ENCODE measurements at regions not wholly inside any gene's neighbourhood (a gene's known extent, or its start where the extent isn't known, plus 50 kb on each side); places are given as distances from the start of the nearest gene placed in this dataset.

DNA sequence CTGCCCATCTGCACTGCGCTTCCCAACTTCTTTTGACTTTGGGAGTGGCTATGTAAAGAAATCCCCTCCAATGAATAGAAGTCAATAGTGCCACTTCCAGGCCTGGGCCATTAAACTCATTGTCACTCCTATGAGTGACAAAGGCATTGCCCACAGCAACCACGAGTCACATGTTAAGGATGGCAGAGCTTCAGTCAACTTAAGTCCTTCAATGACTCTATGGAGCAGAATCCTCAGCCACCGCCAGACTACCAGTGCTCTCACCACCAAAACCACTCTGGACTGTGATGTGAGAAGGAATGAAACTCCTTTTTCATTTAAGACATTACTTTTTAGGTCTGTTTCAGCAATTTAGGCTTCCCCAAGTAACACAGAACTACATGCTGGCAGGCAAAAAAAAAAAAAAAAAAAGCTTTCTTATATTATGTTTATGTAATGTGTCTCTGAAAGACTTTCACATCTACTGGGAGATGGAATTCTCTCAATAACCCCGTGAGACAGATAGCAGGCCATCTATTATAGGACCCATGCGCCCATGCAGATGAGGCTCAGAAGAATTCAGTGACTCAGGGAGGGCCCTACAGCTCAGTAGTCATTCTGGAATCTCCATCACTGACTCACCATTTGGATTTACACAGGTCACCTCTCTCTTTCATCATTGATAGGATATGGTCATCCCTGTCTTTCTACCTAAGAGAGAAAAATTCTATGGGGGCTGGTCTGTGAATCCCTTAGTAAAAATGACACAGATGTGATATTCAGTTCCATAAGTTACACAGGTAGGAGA, 180.5 kb downstream of the CEMIP2 start:
- ATAC-seq, result no peak
- no peaks in the 10 kb centered on the region for H3K9me3 ChIP-seq
- DNase-seq, result no peak
- TF ChIP-seq, protein P1, sequence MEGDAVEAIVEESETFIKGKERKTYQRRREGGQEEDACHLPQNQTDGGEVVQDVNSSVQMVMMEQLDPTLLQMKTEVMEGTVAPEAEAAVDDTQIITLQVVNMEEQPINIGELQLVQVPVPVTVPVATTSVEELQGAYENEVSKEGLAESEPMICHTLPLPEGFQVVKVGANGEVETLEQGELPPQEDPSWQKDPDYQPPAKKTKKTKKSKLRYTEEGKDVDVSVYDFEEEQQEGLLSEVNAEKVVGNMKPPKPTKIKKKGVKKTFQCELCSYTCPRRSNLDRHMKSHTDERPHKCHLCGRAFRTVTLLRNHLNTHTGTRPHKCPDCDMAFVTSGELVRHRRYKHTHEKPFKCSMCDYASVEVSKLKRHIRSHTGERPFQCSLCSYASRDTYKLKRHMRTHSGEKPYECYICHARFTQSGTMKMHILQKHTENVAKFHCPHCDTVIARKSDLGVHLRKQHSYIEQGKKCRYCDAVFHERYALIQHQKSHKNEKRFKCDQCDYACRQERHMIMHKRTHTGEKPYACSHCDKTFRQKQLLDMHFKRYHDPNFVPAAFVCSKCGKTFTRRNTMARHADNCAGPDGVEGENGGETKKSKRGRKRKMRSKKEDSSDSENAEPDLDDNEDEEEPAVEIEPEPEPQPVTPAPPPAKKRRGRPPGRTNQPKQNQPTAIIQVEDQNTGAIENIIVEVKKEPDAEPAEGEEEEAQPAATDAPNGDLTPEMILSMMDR (IDR thresholded peaks at IDR 0.05 in 4 of 5, conservative IDR thresholded peaks at IDR 0.05 in 1 of 5), result no peak
- no peak for TF ChIP-seq POLR2A (IDR thresholded peaks at IDR 0.05)
- intact Hi-C loops (cut with DNase I; ENCODE audit: low total_unique reads) (no loop called here), in situ Hi-C loops (cut with MboI; ENCODE audit: low sequenced_read_pairs in 4 of 4) (loop anchor here in 1 of 4 donors (25.0 kb wide), 1 partner anchor 425 kb away; no protein-coding TSS in a partner anchor)
- H3K27me3 ChIP-seq, result no peaks in the 10 kb centered on the region
- H3K27ac ChIP-seq, result no peak overlapping the region
- no peak overlapping the region for H3K4me3 ChIP-seq
- no peaks in the 10 kb centered on the region for H3K4me1 ChIP-seq
- H3K36me3 ChIP-seq, result no peaks in the 10 kb centered on the region

DNA sequence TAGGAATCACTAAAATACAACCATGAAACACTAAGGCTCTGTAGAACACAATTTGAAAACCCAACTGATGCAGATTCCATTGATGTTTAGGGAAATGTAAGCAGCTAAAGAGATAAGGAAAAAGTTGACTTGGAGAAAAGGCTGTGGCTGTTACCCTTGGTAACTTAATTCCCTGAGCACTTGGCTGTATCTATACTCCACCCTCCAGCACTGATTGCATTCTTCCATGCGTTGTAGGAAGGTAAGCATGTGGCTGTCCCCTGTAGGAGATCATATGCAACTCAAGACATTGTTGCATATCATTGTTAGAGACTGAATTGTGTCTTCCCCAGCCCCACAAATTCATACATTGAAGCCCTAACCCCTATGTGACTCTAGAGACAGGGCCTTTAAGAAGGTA, 184.5 kb downstream of the CEMIP2 start:
- no peak for ATAC-seq
- intact Hi-C loops (cut with DNase I; ENCODE audit: low total_unique reads), result no loop called here

DNA sequence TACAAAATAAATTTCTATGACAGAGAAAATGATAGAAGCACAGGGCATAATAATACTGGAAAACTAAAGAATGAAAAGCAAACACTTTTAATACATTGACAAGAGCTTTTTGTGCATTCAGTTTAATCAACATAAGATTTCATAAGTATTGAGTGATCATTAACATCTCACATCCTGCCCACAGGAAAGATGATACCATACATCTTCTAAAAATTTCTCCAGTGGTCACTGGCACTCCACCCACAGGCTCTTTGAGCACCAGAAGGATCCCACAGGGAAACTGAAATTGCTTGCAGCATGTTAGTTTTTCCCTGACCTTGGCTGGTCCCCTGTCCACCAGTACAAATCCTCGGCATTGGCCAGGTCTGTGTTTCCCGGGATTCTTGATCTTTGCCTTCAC, 186.0 kb downstream of the CEMIP2 start:
- no peaks in the 10 kb centered on the region for H3K4me1 ChIP-seq
- intact Hi-C loops (cut with DNase I; ENCODE audit: low total_unique reads) (no loop called here), in situ Hi-C loops (cut with MboI; ENCODE audit: low sequenced_read_pairs in 4 of 4) (loop anchor here in 1 of 4 donors (25.0 kb wide), 1 partner anchor 430 kb away; no protein-coding TSS in a partner anchor)
- ATAC-seq, result no peak
- no peak overlapping the region for H3K4me3 ChIP-seq
- DNase-seq, result no peak
- no peaks in the 10 kb centered on the region for H3K9me3 ChIP-seq
- no peak for TF ChIP-seq POLR2A (IDR thresholded peaks at IDR 0.05)
- TF ChIP-seq, protein P1 (IDR thresholded peaks at IDR 0.05 in 4 of 5, conservative IDR thresholded peaks at IDR 0.05 in 1 of 5), result no peak
- no peaks in the 10 kb centered on the region for H3K27me3 ChIP-seq
- no peak overlapping the region for H3K27ac ChIP-seq
- H3K36me3 ChIP-seq, result no peaks in the 10 kb centered on the region

More for the DNA sequence above, 184.5 kb downstream of the CEMIP2 start:
- Histone ChIP-seq H3K4me1 (no peaks in the 10 kb centered on the region), H3K9me3 (no peaks in the 10 kb centered on the region), H3K36me3 (no peaks in the 10 kb centered on the region), H3K4me3 (no peak overlapping the region), H3K27ac (no peak overlapping the region), H3K27me3 (no peaks in the 10 kb centered on the region)
- DNase-seq, result no peak
- no peak for TF ChIP-seq POLR2A (IDR thresholded peaks at IDR 0.05)
- TF ChIP-seq, protein P1 (IDR thresholded peaks at IDR 0.05 in 4 of 5, conservative IDR thresholded peaks at IDR 0.05 in 1 of 5), result no peak
- in situ Hi-C loops (cut with MboI; ENCODE audit: low sequenced_read_pairs in 4 of 4), result loop anchor here in 1 of 4 donors (25.0 kb wide), 1 partner anchor 429 kb away; no protein-coding TSS in a partner anchor

DNA sequence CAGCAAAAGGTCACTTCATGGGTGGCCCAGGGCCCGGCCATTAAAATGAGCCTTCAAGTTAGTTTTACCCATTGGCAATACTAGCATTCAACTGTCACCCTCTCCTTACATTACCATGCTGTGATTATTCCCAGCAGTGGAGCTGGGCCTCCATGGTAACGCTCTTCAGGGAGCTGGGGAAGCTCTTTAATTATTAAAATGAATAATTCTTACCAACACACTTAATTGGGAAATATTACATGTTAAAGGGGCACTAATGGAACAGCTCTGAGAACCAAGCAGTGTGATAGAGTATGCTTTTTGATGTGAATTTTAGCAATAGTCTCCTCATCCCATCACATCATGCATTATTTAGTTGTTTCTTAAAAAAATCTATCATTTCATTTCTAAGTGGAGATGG, 187.2 kb downstream of the CEMIP2 start:
- H3K4me1 ChIP-seq, result no peaks in the 10 kb centered on the region
- no peak for TF ChIP-seq POLR2A (IDR thresholded peaks at IDR 0.05)
- TF ChIP-seq, protein P1 (IDR thresholded peaks at IDR 0.05 in 4 of 5, conservative IDR thresholded peaks at IDR 0.05 in 1 of 5), result no peak
- H3K36me3 ChIP-seq, result no peaks in the 10 kb centered on the region
- ATAC-seq (no peak), DNase-seq (no peak)
- no peak overlapping the region for H3K4me3 ChIP-seq
- in situ Hi-C loops (cut with MboI; ENCODE audit: low sequenced_read_pairs in 4 of 4), result loop anchor here in 1 of 4 donors (25.0 kb wide), 1 partner anchor 431 kb away; no protein-coding TSS in a partner anchor
- H3K9me3 ChIP-seq, result no peaks in the 10 kb centered on the region
- intact Hi-C loops (cut with DNase I; ENCODE audit: low total_unique reads), result no loop called here
- no peaks in the 10 kb centered on the region for H3K27me3 ChIP-seq
- no peak overlapping the region for H3K27ac ChIP-seq
